ENCODE measurements at regions not wholly inside any gene's neighbourhood (a gene's known extent, or its start where the extent isn't known, plus 50 kb on each side); places are given as distances from the start of the nearest gene placed in this dataset.
"Not testable (repeated sequence)": the region's sequence is repeated elsewhere in the genome, so short reads cannot be mapped to it uniquely, and the experiment has no call there.

DNA sequence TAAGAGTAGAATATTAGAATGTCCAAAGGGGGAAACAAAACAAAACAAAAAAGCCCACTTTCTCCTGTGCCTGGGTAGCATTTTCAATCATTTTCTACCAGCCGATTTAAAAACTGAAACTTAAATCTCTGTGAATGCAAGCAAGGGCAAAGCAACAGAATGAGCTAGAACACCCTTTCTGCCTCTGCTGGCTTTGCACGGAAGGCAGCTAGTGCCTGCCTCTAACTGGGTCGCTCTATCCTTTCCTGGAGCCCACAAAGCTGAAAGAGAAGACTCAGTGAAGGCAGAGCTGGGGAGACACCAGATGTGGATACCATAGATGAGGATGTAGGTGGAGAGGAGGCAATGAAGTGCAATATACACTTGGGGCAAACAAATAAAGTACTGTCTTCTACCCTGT, 248.9 kb upstream of the TTC29 start:
- ATAC-seq (ENCODE audit: poor library complexity): no peak
- no peak for DNase-seq
- intact Hi-C loops (cut with DNase I): no loop called here

DNA sequence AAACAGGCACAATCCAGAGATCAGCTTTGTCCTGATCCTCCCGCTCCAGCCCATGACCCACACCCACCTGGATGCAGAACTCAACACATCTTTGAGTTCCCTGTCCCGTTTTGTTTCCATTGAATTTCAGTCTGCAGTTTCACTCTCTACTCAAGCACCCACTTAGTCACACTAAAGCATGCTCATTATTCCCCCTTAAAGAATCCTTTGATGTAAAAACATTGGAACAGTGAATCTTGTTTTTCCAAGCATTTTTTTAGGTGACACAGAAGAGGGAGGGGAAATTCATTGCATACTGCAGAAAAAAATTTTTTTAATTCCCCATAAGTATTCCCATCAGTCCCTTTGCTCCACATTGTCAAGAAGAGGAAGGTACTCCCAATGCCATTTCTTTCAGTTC, 249.7 kb upstream of the TTC29 start:
- intact Hi-C loops (cut with DNase I): no loop called here
- no peak for ATAC-seq (ENCODE audit: poor library complexity)
- no peak for DNase-seq

DNA sequence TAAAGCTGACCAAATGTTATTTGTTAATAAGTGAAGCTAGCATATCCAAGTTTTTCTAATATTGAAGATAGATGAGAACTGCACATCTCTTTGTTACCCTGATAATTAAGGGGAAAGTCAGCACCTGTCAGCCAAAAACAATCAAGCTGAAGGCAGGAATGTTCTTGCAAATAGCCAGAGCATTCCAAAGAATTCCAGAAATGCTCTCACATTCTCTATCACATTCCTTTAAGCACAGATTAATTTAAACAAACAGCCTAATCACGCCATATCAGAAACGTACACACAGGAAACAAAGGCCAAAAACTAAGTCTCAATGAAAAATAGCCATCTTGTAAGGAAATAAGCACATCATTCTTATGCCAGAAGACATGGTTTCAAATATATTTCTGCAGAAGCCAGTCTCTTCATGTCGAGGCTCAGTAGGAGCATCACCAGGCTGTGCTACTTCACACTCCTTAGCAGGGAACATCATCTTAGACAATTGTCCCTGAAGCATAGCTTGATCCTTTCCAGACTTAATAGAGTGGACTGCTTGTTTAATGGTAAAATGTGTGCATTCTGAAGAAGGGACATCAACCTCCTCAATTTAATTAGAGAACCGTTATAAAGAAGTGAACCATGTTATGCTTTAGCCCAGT, 252.9 kb upstream of the TTC29 start:
- DNase-seq (no peak), ATAC-seq (ENCODE audit: poor library complexity) (no peak)
- intact Hi-C loops (cut with DNase I): no loop called here

DNA sequence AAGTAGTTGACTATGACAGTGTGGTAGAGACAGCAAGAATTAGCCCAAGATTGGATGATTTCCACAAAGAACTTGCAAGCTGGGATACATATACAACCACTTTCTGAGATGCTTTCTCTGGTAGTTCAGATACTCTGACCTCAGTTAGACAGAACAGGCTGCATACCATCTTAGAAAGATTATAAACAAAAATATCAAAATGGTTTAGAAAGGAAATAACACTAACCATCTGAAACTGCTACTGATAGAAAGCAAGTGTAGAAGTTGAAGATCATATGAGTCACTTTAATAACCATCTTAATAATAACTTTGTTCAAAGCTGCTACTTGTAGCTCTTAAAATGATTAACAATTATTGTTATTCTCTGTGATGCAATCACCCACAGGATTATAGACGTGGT, 255.4 kb upstream of the TTC29 start:
- intact Hi-C loops (cut with DNase I): no loop called here
- no peak for ATAC-seq (ENCODE audit: poor library complexity)
- no peak for DNase-seq

DNA sequence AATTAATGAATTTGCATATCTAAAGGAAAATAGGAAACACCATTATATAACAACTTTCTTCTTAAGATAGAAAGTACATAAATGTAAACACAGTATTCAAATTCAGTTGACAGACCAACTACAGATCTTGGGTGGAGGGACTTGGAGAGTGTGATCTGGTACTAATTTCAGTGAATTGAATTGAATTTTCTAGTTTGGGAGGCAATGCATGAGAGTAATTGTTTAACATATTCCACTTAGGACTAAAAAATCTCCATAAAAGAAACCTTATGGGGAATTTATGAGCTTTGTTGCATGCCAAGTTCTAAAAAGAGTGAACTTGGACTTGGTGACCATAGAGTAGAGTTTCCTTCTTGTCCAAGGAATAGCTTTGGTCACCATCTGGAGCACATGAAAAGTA, 261.1 kb upstream of the TTC29 start:
- intact Hi-C loops (cut with DNase I): no loop called here
- ATAC-seq (ENCODE audit: poor library complexity): no peak
- no peak for DNase-seq

DNA sequence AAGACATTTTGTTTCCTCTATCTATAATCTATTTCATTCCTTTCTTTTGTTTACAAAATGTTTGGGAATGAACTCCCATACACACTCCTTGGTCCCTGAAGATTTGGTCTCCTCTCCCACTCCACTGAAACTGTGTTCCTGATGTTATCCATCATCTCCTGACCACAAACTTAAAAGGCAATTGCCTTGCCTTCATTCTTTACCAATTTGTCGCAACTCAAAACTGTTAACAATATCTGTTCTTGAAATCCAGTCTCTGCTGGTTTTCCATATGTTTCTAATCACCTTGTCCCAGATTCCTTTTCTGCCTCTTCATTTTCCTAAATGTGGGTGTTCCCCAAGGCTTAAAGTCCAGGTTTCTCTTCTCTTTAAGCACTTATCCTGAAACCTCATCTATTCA, 262.2 kb upstream of the TTC29 start:
- ATAC-seq (ENCODE audit: poor library complexity) (no peak), DNase-seq (no peak)
- intact Hi-C loops (cut with DNase I): no loop called here

DNA sequence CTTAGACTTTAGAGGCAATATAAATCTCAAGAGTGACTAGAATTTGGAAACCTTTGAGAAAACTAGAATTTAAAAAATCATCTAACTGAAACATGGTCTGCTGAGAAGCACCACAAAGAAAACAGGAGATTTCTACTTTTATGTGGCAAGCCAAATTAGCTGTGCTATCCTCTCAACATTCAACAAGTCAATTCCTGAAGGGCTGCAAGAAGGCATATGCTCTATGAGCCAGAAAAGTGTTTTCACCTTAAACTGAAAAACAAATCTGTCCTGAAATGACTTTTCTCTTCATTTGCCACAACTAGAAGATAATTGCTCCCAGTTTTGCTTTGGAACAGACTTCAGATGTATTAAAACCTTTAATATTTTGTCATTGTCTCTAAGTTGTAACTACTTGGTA, 263.2 kb upstream of the EDNRA start:
- no peak for ATAC-seq (ENCODE audit: poor library complexity)
- intact Hi-C loops (cut with DNase I): no loop called here
- DNase-seq: no peak

DNA sequence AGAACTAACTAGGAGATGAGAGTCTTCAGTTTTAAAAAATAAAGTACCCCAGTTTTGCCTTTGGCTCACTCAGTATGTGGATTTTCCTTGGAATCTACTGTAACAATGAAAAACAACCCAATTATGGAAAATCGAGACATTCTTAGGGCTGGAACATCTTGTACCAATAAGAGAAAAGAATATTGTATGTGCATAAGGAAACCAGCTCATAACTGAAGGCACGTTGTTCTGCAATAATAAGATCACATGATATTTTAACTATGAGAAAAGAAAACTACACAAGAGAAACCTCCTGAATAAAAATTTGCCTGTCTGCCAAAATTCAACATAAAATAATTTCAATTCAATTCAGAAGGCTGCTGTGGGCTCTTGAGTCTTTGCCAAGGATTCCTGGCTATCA, 261.8 kb upstream of the EDNRA start:
- intact Hi-C loops (cut with DNase I): no loop called here
- no peak for ATAC-seq (ENCODE audit: poor library complexity)
- DNase-seq: no peak

DNA sequence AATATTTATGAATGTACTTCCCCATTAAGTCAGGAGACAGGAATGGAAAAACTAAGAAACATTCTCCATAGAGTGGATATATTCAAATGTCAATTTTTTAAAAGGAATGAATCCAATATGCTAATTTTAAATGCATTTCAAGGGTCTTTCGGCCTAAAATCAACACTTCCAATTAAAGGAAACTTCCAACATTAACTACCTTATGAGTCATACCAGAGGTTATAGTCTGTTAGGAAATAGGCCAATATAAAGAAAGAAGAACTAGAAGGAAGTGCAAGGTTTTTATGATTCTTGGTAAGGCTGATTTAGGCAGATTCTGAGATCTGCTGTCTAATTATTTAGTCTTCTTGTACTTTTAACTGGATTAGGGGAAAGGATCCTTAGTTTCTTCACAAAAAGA, 260.1 kb upstream of the EDNRA start:
- DNase-seq: no peak
- no peak for ATAC-seq (ENCODE audit: poor library complexity)
- intact Hi-C loops (cut with DNase I): no loop called here

DNA sequence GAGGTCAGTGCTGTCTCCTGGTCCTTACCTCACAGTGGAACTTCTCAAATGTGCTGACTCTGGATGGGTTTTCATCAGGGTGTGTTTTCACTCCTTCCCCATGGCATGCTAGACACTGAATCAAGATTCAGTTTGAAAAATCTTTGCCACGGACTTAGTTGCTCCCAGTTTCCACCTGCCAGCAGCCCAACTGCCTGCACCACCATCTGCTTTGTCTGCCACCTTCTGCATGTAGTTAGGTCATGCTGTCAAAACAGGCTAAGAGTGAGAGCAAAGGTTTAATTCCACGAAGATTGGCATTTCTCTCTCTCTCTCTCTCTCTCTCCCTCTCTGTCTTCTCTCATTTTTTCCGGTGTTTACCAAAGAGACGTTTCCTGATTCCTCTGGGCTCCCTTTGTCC, 258.0 kb upstream of the EDNRA start:
- intact Hi-C loops (cut with DNase I): no loop called here

GRCh38 chr4:147223576-147223975, 257.3 kb upstream of the EDNRA start:
- intact Hi-C loops (cut with DNase I): no loop called here
- DNase-seq: no peak
- ATAC-seq (ENCODE audit: poor library complexity): no peak

More for the DNA sequence above, 258.0 kb upstream of the EDNRA start:
- ATAC-seq (ENCODE audit: poor library complexity): no peak
- no peak for DNase-seq

DNA sequence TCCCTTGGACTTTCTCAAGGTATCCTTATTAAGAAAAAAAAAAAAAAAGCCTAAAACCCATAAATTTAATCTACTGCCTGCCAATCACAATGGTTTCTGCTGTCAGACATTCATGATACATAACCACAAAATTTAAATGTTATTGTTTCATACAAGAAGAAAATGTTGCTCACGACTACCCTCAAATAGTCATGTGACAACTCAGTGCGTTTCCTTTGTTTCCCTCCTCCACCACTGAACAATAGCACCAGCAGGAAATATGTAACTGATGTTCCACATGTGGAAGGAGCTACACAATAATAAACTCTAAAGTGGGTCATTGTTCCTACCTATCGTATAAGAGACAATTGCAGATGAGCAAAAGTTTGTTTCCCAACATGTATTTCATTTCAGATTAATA, 244.1 kb upstream of the EDNRA start:
- intact Hi-C loops (cut with DNase I): no loop called here
- ATAC-seq (ENCODE audit: poor library complexity): no peak
- DNase-seq: no peak

DNA sequence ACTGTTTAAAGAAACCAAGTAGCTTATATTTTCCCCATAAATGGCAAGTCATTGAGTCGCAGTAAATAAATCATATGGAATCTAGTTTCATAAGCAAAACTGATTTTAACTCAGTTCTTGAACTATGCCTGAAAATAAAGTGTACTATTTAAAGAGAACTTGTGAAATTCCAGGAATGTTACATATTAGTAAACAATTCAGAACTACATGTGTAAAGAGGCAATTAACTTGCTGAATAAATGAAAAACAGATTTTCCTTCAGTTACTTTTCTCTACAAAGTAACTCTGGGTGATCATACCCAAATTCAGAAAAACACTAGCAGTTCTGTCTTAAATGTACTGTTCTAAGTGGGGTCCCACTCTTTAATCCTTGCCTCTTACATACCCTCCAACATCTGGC, 236.1 kb upstream of the EDNRA start:
- intact Hi-C loops (cut with DNase I): no loop called here
- ATAC-seq (ENCODE audit: poor library complexity) (no peak), DNase-seq (no peak)

GRCh38 chr4:147246096-147246495, 234.8 kb upstream of the EDNRA start:
- intact Hi-C loops (cut with DNase I): no loop called here
- no peak for DNase-seq
- no peak for ATAC-seq (ENCODE audit: poor library complexity)

GRCh38 chr4:147246528-147246927, 234.4 kb upstream of the EDNRA start:
- DNase-seq; intact Hi-C loops (cut with DNase I); ATAC-seq (ENCODE audit: poor library complexity): not testable (repeated sequence)

- no peak for ATAC-seq (ENCODE audit: poor library complexity)
- DNase-seq: no peak
- intact Hi-C loops (cut with DNase I): no loop called here
Measured at GRCh38 chr4:147247579-147247978, 233.3 kb upstream of the EDNRA start.

GRCh38 chr4:147250062-147250461, 230.8 kb upstream of the EDNRA start:
- no peak for DNase-seq
- intact Hi-C loops (cut with DNase I): no loop called here

DNA sequence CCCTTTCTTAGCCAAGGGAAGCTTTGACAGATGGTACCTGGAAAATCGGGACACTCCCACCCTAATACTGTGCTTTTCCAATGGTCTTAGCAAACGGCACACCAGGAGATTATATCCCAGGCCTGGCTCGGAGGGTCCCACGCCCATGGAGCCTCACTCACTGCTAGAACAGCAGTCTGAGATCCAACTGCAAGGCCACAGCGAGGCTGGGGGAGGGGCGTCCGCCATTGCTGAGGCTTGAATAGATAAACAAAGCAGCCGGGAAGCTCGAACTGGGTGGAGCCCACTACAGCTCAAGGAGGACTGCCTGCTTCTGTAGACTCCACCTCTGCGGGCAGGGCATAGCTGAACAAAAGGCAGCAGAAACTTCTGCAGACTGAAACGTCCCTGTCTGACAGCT, 225.6 kb upstream of the EDNRA start:
- intact Hi-C loops (cut with DNase I); ATAC-seq (ENCODE audit: poor library complexity); DNase-seq: not testable (repeated sequence)

More at GRCh38 chr4:147250062-147250461, 230.8 kb upstream of the EDNRA start:
- no peak for ATAC-seq (ENCODE audit: poor library complexity)

DNA sequence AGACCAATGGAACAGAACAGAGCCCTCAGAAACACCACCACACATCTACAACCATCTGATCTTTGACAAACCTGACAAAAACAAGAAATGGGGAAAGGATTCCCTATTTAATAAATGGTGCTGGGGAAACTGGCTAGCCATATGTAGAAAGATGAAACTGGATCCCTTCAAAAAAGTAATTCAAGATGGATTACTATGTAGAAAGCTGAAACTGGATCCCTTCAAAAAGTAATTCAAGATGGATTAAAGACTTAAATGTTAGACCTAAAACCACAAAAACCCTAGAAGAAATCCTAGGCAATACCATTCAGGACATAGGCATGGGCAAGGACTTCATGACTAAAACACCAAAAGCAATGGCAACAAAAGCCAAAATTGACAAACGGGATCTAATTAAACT, 221.6 kb upstream of the EDNRA start:
- intact Hi-C loops (cut with DNase I); ATAC-seq (ENCODE audit: poor library complexity); DNase-seq: not testable (repeated sequence)

- DNase-seq: no peak
- intact Hi-C loops (cut with DNase I): no loop called here
- ATAC-seq (ENCODE audit: poor library complexity): no peak
Measured at GRCh38 chr4:147284256-147284835, 196.6 kb upstream of the EDNRA start.

DNA sequence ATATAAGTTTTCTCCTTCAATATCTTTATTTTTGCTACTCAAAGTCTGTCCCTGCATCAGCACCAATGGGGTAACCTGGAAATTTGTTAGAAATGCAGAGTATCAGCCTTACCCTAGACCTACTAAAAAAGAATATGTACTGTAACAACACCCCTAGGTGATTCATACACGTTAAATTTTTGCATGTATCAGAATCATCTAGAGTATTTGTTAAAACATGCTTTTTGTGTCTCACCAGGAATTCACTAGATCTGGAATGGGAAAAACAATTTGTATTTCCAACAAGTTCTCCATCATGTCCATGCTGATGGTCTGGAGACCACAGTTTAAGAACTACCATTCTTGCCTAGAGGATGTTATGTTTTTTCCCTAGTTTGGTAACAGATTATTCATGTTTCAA, 196.0 kb upstream of the EDNRA start:
- DNase-seq (no peak), ATAC-seq (ENCODE audit: poor library complexity) (no peak)
- intact Hi-C loops (cut with DNase I): no loop called here
